NCI-H2029 treated with DMSO at 0.1 percent for 48 hours (cell line): ENCODE measurements at regions not wholly inside any gene's neighbourhood (a gene's known extent, or its start where the extent isn't known, plus 50 kb on each side); places are given as distances from the start of the nearest gene placed in this dataset.

ENCODE experiments used
- DNase-seq: peaks from one replicate; lab custom pipeline; 2025; lab: John Stamatoyannopoulos, UW

DNA sequence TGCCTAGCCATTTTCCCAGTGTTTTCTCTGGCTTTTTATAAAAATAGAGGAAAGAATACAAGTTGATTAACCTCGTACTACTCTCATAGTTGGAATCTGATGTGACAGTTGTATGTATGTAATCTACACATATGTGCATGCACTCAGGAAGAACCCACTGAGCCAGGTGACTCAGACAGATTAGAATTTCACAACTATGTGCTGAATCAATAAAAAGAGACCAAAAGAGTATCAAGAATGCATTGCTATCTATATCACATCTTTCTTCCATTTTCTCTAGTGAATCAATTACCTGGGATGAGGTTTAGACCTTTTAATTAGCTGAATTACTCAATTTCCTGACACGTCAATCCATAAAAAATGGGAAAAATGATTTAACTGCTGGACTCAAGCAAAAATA, 319.3 kb upstream of the ATP10A start:
- no peak for DNase-seq

DNA sequence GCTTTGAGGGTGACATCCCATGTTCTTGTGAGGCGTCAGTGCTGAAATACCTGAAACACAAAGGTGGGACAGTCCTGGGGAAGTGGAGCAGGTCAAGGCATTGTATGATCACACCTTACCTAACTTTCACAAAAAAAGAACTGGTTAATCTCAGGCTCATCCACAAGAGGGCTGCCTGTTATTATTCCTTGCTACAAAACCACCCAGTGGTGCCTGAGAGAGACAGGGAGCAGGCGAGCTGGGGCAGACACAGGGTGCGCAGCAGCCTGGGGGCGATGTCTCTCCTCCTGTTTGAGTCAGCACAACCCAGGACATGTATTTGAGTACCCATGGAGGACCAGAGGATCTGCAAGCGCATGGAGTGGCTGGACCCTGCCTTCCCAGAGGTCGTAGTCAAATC, 316.8 kb upstream of the ATP10A start:
- DNase-seq: no peak

DNA sequence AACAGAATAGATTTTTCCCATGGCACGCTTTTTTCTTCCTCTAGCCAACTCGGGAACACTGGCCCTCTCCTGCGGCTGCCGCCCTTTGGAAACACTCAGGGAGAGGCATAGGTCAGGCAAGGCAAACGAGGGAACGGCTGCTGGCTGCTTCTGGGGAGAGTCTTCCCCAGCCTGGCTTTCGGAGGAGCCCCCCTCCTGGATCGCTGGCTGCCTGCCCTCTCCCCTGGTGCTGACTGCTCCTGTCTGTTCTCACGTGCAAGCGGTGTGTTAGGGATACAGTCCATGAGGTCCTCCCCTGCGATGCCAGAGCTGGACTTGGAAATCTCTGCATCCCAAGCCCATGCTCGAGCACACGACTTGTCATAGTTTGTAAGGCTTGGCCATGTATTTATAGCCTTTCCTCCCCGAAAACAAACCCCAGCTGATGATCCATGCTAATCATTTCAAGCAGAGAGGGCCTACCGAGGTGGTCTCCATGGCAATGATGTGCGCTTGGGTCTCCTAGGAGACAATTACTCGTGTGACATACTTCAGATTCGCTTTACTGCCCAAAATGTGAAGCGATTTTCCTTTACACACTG, 315.6 kb upstream of the ATP10A start:
- DNase-seq: no peak

DNA sequence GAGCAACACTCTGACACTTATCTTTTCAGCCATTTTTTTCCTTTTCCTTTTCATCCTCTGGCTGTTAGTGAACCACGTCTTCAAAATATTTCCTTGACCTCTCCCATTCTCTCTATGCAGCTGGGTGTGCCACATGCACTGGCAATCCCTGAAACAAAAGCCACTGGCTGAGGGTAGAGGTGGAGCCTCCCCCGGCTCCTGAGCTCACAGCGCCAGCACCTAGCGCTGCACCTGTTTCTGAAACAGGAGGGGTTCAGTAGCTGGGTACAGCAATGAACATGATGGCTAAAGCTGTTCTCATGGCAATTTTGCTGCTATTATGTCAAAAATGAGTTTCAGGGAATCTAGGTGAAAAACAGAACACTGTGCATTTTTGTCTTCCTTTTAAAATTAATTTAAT, 314.7 kb upstream of the ATP10A start:
- DNase-seq: no peak

DNA sequence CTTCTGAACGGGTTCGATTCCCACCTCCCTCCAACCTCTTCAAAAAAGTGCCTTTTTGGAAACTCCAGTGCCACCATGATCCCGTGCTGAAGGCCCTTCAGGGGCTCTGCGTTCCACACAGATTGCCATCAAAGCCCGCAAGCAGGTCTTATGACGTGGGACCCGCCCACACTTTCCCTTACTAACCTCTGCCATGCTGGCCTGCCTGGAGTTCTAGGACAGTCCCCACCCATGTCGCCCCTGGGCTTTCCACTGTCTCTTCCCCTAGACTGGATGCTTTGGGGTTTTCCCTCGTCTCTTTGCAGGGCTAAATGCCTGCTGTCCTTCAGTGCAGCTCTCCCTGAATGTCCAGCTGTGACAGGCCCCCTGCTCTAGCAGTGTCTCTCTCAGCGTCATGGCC, 313.7 kb upstream of the ATP10A start:
- DNase-seq: no peak

DNA sequence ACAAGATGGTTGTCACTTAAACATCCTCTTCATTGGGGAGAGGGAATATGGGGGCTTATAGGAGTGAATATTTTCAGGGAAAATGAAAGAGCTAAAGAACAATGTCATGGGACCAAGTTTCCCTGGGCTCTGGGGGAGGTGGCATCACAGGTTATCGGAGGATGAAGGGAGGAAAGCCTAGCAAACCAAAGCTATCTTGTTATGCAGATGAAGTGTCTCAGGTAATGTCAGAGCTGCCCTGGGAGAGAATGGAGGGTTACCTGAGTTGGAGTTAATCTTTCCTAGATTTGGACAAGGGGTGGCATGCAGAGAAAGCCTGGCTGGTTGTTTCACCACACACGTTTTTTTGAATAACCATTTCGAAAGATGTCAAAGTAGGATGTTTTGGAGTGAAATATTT, 308.1 kb upstream of the ATP10A start:
- no peak for DNase-seq

DNA sequence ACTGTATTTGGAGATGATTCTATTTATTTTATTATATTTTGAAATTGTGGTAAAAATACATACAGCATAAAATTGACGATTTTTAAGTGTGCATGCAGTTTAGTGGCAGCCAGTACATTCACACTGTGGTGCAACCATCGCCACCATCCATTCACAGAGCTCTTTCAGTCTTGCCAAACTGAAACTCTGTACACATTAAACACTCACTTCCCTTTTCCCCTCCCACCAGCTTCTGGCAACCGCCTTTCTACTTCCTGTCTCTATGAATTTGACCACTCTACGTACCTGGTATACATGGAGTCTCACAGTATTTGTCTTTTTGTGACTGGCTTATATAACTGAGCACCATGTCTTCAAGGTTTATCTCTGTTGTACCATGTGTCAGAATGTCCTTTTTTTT, 303.3 kb upstream of the ATP10A start:
- no peak for DNase-seq

DNA sequence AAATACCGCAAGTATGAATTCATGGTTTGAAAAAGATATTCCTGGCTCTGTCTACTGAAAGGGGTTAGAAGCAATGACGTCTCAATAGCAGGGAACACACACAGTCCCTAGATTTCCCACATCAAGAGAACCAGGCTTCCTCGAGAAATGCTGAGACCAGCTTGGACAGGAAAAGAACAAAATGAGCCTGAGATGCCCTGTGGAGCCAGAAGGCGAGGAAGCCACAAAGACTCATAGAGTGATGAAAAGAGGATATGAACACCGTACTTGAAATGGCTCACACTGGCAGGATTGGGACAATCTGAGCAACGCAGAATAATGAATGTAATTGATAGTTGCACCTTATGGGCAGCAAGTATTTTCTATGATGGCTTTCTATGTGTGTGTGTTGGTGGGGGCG, 302.4 kb upstream of the ATP10A start:
- DNase-seq: no peak

DNA sequence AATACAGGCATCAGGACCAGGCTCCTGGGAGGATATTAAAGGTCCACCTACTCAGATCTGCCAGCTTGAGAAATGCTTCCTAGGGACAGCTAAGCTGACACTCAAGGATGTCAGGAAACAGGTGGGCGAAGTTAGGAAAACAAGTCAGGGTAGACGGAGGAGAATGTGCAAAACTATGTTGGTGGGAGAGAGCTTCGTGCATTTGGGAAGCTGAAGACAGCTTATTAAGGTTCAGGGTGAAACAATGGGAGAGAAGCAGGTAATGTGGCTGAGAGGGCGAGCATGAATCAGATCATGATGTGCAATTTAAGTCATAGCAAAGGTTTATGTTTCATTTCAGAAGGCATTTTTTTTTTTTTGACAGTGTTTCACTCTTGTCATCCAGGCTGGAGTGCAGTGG, 297.2 kb upstream of the ATP10A start:
- no peak for DNase-seq

DNA sequence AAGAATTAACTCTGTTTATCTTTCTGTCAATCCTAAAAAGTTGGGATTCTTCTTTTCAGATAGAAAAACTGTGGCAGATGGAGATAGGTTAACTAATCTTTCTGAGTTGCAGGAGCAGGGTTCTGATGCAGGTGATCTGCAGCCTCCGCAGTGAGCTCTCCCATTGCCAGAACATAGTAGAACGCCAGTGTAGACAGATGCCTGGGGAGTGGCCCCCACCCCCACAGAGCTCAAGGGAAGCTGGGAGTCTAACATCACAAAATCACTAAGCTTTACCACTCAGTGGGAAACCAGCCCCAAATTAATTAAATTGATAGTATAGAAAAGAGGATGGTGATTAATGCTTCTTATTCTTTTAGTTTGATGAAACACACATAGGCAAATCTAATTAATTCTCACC, 295.0 kb upstream of the ATP10A start:
- DNase-seq: no peak

DNA sequence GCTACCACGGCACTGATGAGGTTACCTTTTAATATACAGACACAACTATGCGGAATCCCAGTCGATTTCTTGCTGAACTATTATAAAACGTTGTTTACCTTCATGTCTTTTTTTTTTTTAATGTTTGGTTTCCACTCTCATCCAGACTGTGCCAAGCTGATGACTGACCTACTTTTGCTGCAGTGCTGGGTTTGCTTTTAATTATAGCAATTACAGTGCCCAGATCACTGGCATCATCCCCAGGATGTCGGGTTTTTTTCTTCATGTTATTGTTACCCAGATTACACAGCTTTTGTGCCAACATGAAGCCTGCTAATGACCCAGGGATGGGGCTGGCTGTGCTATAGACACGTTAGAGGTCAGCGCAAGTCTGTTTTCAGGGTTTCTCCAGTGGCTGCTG, 294.0 kb upstream of the ATP10A start:
- DNase-seq: peak; percentile 67

DNA sequence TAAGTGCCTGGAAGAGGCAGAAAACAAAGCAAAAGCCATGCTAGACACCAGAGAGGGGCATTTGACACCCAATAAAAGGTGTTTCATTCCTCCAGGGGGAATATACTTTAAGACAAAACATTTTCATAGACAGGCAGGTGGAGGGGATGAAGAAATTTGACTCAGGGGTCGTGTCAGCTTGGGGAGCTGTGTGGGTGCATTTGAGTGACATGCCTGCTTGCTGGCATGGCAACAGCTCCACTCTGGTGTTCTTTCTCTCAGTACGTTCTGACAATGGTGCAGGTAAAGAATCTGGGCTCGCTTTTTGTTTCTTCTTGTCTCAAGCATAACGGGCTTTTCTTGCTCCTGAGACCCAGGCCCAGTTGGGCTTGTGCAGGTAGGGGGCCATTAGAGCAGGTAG, 292.9 kb upstream of the ATP10A start:
- DNase-seq: no peak

DNA sequence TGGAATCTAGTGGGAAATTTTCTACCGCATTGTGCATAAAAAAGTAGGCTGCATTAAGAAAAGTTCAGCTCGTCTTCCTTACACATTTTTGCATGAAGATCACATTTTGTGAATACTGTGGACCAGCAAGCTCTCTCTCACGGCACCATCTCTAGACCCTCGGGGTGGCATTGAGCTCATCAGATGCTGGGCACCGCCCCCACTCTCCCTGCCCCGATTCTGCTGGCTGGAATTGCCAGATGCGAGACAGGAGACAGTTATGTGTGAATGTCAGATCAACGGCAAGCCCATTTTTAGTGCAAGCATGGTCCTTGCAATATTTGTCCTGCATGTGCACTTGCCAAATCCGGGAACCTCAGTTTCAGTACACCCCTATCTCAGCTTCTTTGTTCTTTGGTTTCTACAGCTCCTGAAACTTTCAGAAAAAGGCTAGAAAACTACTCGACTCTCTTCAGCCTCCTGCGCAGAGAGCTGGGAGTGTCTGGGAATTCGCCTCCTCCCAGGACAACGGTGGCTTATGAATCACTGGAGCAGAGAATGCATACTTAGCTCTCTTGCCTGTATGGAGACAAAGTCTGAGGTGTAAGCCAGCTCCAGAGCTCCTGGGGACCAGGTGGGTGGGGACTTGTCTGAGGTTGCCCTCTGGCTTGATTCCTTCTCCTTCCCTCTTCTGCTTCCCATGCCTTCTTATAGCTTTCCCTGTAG, 285.2 kb upstream of the ATP10A start:
- no peak for DNase-seq

DNA sequence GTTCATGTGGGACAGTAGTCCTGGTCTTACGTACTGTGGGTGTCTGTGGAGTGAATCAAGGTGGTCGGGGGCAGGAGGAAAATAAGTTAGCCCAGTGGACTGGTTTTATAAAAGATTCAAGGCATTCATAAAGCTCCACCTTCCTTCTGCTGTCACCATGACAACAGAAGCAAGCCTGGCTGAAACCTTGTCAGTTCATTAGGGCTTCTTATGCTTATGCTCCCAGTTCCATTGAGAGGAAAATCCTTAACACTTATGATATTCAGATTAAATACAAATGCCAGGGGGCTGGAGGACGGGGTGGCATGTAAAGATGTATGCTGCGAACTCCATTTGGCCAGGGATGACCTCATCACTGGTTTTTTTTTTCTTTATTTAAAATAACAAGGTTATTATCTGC, 283.1 kb upstream of the ATP10A start:
- DNase-seq: no peak

DNA sequence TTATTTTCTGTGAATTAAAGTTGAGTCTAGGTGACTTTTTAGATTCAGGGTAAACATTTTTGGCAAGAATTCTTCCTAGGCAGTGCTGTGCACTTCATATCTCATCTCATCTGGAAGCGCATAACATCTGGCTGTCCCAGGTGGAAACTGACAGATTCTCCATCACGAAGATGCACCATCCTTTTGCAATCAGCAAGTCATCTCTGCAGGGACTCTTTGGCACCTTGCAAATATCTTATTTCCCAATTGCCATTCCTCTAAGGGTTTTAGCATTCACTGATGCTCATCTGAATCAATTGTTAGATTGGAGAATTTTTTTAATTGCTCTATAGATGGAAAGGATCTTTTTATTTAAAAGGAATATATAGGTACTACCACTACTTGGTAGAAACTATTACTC, 282.7 kb upstream of the ATP10A start:
- no peak for DNase-seq

DNA sequence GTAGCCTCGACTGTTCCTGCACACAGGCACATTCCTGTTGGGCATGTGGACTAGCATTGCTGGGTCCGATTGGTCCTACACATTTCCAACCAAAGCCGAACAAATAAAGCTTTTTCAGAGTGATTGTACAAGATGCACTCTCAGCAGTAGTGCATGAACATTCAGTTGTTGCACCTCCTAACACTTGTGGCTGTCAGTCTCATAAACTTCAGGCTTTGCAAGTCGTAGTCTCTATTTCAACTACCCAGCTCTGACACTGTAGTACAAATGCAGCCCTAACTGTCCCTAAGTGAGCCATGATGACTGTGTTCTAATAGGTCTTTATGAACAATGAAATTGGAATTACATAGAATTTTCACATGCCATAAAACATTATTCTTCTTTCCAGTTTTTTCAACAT, 281.7 kb upstream of the ATP10A start:
- DNase-seq: no peak

DNA sequence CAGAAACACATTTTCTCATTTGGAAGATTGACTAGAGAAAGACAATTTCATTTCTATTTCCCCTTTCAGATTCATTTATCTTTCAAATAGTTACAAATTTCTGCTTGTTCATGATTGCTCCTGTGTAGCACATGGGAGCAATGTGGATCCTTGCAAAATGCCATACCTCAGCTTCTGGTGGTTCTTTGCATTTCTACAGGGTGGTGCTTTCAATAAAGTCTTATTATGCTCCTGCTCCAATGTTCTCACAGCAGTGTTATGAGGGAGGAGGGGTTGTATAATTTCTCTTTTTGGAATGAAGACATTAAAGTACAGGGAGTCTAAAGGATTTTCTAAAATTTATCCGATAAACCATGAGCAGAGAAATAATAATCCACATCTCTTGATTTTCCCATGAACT, 280.1 kb upstream of the ATP10A start:
- DNase-seq: no peak

DNA sequence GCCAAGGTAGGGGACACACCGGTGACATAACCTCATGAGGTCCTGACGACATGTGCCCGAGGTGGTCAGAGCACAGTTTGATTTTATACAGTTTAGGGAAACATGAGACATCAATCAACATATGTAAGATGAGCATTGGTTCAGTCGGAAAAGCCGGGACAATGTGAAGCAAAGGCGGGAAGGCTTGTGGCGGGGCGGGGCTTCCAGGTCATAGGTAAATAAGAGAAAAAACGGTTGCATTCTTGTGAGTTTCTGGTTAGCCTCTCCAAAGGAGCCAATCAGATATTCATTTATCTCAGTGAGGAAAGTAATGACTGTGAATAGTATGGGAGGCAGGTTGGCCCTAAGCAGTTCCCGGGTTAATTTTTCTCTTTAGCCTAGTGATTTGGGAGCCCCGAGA, 271.7 kb upstream of the ATP10A start:
- DNase-seq: no peak

DNA sequence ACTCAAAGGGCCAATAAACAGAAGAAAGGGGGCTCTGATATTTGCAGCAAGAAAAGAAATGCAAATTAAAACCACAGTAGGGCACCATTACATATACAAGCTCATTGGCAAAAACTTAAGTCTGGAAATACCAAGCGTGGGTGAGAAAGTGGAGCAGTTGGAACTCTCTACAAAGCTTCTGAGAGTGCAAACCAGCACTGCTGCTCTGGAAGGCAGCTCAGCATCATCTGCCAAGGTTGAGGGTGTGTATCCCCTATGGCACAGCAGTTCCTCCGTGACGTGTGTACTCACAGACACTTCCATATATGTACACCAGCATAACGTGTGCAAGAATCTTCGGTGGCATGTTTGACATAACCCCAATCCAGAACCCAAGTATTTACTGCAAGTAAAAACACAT, 271.0 kb upstream of the ATP10A start:
- no peak for DNase-seq

DNA sequence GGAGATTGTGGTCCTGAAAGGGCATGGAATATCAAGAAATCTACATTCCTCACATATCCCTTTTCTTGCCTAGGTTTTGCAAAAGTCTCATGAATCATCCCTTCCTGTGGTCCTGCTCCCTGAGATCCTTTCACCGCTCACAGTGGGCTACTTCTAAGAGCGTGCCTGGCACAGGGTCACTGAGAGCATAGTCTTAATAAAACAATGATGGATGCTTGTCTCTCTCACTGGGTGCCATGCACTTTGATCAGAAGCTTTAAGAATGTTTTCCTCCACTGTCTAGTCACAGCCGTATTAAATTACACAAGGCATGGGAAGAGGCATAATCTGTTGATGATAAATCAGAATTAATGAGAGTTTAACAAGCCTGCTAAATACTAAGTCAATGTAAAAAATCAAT, 269.7 kb upstream of the ATP10A start:
- no peak for DNase-seq

DNA sequence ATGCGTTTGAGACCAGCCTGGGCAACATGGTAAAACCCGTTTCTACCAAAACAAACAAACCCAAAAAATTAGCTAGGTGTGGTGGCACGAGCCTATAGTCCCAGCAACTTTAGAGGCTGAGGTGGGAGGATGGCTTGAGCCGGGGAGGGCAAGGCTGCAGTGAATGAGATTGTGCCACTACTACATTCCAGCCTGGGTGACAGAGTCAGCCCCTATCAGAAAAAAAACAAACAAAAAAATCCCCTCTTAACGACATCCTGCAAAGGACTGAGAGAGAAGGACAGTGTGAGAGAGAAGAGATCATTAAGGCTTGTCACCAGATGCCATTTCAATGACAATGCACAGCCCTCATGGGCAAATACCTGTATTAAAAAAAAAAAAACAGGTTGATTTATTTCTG, 266.7 kb upstream of the ATP10A start:
- peak; percentile 29 for DNase-seq

DNA sequence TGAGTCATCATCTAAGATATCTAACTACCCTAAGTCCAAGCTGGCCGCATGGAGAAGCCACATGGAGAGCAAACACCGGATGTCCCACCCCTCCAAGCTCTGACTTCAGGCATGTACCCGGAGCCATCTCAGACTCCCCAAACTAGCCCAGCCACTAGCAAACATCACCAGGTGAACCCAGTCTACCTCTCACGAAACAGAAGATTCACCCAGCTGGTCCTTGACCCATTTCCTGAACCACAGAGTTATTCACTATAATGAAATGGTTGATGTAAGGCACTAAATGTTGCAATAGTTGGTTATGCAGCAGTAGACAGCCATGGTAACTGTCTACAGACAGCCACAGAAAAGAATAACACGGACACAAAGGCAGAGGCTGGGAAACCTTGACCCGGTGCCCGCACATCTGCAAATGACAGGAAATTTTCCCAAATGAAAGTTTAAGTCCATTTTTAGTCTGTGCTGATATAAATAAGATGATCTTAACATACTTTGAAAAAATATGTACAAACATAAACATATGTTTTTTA, 265.5 kb upstream of the ATP10A start:
- DNase-seq: no peak

DNA sequence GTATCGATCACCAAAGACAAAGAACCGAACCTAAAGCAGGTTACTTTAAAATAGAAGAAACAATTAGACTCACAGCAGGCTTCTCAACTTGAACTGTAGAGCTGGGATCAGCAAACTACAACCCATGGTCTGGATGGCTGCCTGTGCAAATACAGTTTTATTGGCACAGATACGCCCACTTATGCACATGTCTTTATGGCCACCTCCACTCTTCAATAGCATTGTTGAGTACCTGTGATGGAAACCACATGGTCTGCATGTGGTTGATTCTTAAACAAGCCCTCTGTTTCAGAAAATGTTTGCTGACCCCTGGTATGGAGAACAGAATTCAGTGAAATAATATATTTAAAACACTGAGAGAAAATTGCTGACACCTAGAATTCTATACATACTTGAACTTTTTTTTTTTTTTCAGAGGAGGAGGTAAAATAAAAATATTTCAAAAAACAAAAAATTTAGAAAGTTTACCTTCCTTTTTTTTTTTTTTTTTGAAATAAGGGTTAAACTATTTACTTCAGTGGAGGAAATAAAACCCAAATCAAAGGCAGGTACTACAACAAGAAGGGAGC, 263.8 kb upstream of the ATP10A start:
- peak; percentile 73 for DNase-seq

DNA sequence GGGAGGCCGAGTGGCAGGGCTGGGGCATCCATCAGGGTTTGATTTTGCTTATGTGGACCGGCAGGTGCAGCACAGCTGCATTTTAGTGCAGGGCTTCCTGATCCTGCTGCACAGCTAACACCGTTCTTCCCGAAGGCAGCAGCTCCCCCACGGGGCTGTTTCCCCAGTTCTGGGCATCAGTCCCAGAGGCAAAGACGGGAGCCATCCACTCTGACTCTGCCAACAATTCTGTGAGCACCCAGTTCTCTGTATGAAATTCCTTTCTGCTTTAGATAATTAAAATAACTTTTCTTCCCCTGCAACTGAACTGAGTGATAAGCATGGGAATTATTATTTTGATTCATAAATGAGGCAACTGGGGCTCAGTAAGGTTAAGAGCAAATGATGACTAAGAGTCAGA, 262.9 kb upstream of the ATP10A start:
- DNase-seq: peak; percentile 21
